C4-2B (cell line): ENCODE measurements at regions not wholly inside any gene's neighbourhood (a gene's known extent, or its start where the extent isn't known, plus 50 kb on each side); places are given as distances from the start of the nearest gene placed in this dataset.

Experiments
- CTCF ChIP-seq: fragments of 450-650 bp; conservative IDR thresholded peaks from 2 replicates; pipeline ENCODE4 v1.5.1; 2017; ENCODE audit warnings: mild to moderate bottlenecking
- ZFX ChIP-seq: fragments of 450-650 bp; IDR thresholded peaks from 2 replicates; pipeline ENCODE4 v1.6.1; 2017

DNA sequence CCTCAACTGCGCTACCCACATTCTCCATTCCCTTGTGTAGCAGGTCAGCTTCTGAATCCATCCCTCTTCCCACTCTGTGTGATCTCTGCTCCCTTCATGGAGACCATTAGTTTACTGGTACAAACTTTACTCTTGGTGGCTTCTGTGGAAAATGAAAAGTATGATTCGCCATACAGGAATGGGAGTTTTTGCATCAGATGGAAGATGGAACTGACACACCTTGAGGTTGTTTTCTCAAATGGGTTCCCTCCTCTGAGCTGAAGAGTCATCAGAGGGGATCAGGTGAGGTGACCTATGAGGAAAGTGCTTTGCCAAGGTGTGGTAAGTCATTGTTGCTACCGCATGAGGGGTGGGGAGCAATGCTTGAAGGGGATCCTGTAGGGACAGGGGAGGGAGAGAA is 266.8 kb downstream of the INHBA start:
- no peak for TF ChIP-seq CTCF
- no peak for TF ChIP-seq ZFX
